ENCODE measurements at regions not wholly inside any gene's neighbourhood (a gene's known extent, or its start where the extent isn't known, plus 50 kb on each side); places are given as distances from the start of the nearest gene placed in this dataset.
A peak's percentile ranks its signal among the peaks of the same experiment; 100 is the strongest.

DNA sequence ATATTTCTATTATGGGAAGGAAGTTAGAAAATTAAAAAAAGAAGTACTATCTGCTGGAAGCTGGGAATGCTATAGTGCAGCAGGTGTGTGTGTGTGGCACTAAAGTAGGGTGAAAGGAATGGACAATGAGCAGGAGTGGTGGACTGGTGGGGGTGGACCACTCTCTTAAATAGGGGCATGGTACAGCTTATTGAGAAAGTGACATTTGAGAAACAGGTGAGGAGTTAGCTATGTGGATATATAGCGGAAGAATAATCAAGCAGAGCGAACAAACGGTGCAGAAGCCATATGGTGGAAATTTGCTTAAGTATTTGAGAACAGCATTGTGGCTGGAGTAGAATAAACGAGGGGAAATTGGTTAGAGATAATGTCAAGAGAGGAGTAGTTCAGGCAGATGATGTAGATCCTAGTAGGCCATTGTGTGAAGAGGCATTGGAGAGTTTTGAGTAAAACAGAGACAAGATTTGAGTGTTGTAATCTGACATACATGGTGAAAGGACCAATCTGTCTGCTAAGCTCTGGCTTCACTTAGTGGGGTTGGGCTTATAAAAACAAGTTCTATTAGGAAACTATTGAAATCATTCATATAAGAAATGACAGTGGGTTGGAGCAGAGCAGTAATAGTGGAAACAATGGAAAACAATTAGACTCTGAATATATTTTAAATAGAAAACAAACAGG is 149.2 kb upstream of the SYT10 start:
- no peak for TF ChIP-seq CTCF (conservative IDR thresholded peaks at IDR 0.05; ENCODE audit: low read depth, low read length)
- no peak for DNase-seq (ENCODE audit: low read depth)
- H3K4me3 ChIP-seq (ENCODE audit: low read length): no peak overlapping the region

DNA sequence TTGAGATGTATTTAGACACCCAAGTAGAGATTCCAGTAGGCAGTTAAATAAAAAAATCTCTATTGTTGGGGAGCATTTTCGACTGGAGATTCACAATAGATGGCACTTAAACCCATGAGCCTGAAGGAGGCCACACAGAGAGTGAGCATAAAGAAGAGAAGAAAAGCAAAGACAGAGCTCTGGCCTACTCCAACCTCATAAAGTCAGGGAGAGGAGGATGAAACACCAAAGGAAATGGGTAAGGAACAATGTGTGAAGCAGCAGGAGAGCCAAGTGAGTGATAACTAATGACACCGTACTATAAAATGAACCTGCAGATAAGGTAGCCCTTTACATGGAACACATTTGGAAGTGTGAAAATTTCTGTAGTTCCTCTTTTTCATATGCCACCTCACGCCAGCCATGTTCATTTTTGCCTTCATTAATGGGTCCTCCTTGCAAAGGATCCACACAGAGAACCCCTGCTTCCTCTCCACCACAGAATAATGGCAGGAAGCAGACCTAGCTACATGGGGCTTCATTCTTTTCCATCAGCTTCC is 150.0 kb upstream of the SYT10 start:
- TF ChIP-seq CTCF (conservative IDR thresholded peaks at IDR 0.05; ENCODE audit: low read depth, low read length): no peak
- DNase-seq (ENCODE audit: low read depth): no peak
- no peak overlapping the region for H3K4me3 ChIP-seq (ENCODE audit: low read length)

- TF ChIP-seq CTCF (conservative IDR thresholded peaks at IDR 0.05; ENCODE audit: low read depth, low read length): no peak
- no peak overlapping the region for H3K4me3 ChIP-seq (ENCODE audit: low read length)
- no peak for DNase-seq (ENCODE audit: low read depth)
These were observed 154.1 kb upstream of the SYT10 start for GRCh38 chr12:33593753-33594152.

- peak; percentile 46 for DNase-seq (ENCODE audit: low read depth)
- no peak overlapping the region for H3K4me3 ChIP-seq (ENCODE audit: low read length)
- TF ChIP-seq CTCF (conservative IDR thresholded peaks at IDR 0.05; ENCODE audit: low read depth, low read length): no peak
These were observed 156.4 kb upstream of the SYT10 start for GRCh38 chr12:33596061-33596460.

GRCh38 chr12:33596814-33597213 is 157.2 kb upstream of the SYT10 start:
- TF ChIP-seq CTCF (conservative IDR thresholded peaks at IDR 0.05; ENCODE audit: low read depth, low read length): no peak
- DNase-seq (ENCODE audit: low read depth): no peak
- no peak overlapping the region for H3K4me3 ChIP-seq (ENCODE audit: low read length)

DNA sequence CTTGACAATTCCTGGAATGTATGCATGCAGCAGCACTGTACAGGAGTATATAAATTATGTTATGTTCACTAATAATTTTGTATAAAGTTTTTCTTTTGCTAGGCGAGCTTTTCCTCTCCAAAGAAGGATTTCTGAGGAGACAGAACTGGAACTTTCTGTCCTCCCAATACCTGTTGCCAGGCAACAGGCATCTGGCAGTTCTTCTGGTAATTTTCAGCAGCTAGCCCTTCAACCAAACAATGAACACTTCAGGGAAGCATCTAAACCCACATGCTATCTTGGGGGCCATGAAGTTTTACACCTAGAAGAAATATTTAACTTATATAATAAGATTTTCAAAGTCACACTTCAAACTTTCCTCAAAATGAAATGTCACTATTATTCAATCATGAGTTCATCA is 162.9 kb upstream of the SYT10 start:
- no peak for TF ChIP-seq CTCF (conservative IDR thresholded peaks at IDR 0.05; ENCODE audit: low read depth, low read length)
- H3K4me3 ChIP-seq (ENCODE audit: low read length): no peak overlapping the region
- no peak for DNase-seq (ENCODE audit: low read depth)

- no peak for DNase-seq (ENCODE audit: low read depth)
- peak; percentile 64 for TF ChIP-seq CTCF (conservative IDR thresholded peaks at IDR 0.05; ENCODE audit: low read depth, low read length)
These were observed 166.1 kb upstream of the SYT10 start for GRCh38 chr12:33605757-33606156.

More at GRCh38 chr12:33605757-33606156, 166.1 kb upstream of the SYT10 start:
- H3K4me3 ChIP-seq (ENCODE audit: low read length): no peak overlapping the region
